NCI-H2171 treated with DMSO at 0.1 percent for 48 hours (cell line): ENCODE measurements at regions not wholly inside any gene's neighbourhood (a gene's known extent, or its start where the extent isn't known, plus 50 kb on each side); places are given as distances from the start of the nearest gene placed in this dataset.

Experiments
- DNase-seq: peaks from one replicate; lab custom pipeline; 2025; lab: John Stamatoyannopoulos, UW

DNA sequence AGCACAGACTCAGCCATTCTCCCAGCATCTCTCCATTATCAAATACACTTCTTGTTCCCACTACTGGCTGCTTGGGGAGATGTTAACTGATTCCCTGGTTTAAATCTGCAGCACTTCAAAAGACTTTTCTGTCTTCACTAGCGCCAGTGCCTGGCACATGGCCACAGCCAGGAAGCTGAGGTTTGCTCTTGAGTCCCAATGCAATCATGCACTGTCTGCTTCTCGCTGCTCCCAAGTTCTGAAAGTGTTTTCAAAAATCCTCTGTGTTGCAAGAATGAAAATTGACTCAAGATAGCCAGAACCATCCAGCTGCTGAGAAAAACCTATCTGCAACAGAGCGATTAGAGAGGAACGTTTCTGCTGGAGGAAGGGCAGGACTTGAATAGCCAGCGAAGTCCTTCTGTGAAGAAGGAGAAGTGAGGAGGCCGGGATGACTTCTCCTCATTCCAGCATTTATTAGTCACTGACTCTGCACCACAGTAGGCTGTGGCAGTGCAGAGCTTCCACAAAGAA is 358.4 kb upstream of the NR2F2 start:
- DNase-seq = no peak

DNA sequence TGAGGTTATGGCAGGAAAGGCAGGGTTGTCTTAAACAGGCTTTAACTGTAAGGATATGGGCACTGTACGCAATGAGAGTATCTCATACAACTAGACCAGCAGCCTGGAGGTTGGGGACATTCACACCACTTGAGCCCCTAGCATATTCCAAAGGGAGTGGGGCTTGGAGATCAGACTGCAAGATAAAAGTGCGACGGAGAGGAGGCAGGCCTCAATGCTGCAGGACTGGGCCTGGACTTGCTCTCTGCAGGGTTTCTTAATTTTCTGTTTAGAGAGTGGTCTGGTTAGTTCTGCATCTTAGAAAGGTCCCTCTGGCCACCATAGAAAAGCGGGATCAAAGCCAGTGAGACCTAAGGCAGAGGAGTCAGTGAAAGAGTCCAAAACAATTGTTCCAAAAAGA is 357.7 kb upstream of the NR2F2 start:
- no peak for DNase-seq

DNA sequence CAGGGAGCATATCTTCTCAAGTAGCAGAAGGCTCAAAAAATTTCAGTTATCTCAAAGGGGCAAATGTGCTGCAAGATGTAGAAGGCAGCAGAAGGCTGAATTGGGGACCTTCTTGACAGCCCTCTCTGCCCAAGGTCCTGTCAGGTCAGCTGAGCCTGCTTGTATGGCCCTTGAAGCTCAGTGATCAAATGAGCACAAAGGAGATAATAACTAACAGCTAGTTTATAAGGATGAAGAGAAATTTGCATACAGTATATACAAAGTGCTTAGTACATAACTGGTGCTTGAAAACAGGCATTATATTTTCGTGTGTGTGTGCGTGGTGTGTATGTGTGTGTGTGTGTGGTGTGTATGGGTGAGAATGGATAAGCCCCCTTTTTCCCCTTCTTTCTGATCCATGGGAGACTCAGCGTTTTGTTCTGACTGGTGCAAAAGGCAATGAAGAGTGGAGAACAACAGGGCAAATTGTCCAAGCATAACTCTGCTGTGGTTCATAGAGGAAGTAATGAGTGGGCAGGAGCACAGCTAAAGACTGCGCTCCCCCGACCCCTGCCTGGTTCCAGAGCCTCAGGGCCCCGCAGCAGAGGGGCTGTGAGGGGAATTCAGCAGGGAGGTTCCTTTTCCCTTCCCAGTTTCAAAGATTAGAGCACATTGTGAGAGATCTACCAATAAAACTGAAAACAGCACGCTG is 356.8 kb upstream of the NR2F2 start:
- DNase-seq = no peak

DNA sequence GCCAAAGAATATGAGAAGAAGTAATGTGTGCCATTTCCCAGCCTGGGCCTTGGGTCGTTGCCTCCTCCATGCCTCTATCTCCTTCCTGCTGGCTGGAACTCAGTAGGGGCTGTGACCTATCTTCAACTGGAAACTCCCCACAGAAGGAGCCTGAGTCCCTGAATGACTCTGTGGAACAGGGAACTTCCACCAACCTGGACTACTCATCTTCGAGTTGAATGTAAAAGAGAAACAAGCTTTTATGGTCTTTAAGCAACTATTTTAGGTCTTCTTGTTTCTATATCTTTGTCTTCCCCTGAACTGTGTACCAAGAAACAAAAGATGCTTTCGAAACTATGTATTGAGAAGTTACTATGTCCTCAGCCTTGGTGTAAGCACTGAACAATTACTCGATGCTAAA is 355.3 kb upstream of the NR2F2 start:
- no peak for DNase-seq

DNA sequence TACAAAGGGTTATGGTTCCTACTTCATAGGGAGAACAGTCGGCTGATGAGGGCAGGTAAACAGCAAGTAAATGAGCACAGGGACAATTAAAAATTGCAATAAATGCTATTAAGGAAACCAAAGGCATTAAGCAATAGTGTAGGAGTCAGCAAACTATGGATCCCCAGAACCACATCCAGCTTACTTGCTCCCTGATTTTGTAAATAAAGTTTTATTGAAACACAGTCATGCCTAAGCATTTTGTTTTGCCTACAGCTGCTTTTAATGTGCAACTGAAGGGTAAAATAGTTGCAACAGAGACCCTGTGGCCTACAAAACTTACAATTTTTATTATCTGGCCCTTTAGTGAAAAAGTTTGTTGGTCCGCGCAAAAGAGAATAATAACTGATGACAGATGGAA is 351.2 kb upstream of the NR2F2 start:
- no peak for DNase-seq

DNA sequence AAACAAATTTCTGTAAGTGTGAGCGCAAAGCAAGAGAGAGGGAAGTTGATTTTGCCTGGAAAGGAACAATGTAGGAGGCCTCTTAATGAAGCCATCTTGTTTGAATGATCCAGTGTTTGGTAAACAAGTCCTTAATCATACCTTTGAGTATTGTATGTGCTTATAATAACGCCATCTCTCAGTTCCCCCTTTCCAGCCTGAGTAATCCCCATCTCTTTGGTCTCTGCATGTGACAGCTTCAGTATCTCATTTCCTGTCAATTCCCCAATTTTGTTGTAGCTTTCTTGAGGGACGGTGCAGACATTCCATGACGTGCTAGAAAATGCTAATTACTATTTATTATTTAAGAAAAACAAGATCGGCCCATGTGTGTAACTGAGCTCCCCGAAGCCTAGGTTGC is 349.3 kb upstream of the NR2F2 start:
- no peak for DNase-seq

DNA sequence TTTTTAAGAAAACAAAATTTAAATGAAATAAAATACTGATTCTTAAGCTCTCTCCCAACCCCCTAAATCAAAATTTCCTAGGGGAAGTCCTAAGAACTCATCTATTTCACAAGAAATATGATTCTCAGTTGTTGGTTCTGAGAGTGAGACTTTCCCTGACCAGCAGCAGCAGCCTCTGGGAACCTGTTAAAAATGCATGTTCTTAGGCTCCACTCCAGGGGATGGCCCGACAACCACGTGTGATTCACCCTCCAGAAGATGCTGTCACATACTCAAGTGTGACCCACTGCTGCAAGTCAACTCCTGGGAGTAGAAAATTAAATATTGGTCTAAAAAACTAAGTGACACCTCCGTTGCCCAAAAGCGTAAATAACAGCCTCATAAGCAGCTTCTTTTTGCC is 343.2 kb upstream of the NR2F2 start:
- no peak for DNase-seq

DNA sequence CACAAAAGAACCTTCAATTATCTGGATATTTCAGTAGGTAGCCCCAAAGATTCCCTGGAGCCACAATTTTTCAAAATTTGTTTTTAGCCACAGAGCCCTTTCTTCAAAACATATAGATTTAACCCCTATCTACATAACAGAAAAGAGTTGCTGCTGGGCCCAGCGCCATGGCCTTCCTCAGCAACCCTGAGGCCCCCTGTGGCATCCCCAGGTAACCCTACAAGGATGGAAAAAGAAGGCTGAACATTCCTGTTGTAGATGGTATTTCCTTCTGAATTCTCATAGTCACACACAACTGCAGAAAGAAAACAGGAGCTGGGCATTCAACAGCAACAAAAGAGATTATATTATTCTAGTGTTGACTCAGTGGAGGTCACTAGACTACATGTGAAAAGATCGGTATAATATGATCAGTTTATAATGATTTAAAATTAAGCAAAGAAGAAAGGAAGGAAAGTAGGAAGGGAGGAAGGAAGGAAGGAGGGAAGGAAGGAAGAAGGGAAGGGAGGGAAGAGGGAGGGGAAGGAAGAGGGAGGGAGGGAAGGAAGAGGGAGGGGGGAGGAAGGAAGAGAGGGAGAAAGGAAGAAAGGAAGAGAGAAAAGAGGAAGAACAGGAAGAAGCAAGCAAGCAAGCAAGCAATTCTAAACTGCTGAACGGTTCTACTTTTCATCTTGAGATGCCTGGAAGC is 342.5 kb upstream of the NR2F2 start:
- no peak for DNase-seq

DNA sequence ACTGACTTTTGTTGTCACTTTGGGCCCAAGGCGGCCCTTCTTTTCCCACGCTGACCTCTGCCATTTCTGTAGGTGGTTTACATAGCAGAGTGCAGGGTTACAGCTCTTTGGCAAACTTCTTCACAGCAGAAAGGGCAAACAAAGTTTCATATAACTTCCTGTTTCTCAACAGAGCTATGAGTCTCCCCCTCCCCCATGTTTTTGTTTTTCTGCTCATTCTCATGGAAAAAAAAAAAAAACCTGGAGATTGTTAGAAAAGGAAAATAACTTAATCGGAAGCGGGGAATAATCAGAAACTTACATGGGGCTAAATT is 342.0 kb upstream of the NR2F2 start:
- no peak for DNase-seq

DNA sequence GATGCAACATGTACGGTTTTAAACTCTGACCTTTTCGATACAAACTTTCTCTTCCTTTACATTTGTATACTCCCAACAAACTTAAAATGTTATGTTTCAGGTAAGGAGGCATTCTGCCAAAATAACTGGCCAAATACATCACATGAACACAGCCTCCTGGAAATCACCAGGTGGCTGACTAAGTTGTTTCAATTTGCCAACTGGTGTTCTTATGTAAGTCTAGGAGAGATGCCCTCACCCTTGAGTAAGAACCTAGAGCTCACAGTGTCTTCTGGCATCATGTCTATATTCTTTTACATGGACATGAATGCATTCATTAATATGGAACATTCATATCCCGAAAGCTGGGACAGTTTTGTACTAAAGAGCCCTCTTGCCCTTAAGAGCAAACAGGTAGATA is 341.1 kb upstream of the NR2F2 start:
- DNase-seq = no peak

DNA sequence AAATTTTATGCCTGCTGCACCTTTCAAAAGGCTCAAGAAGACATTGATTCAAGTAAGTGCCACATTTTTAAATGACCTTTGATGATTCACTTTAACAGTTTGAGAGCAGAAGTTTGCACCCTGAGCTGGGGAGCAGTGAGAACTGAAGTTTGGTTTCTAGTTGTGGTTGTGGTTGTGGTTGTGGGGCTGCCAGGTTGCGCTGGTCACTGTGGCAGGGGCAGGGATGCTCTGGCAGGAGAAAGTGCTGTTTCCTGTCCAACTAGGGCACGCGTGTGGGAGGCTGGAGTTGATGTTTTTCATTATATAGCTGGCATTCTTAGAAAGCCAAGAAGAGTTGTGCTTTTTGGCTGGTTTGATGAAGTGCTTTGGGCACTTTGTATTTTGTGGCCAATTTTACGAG is 339.7 kb upstream of the NR2F2 start:
- DNase-seq = no peak

DNA sequence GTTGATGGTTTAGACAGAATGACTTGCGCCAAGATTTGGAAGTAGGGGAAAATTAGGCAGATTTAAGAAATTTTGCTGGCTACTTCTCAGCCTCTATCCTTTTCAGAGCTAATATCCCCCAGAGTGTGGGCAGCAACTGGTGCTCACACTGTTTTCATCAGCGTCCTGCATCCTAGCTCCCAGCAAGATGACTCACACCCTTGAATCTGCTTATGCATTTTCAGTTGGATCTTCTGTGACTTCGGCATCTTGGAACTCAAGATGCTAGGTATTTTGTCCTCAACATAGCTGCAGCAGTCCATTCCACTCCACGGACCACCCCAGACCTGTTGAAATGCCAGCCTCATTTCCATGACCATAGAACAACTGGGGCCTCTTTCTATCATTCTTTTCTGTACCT is 336.1 kb upstream of the NR2F2 start:
- no peak for DNase-seq

DNA sequence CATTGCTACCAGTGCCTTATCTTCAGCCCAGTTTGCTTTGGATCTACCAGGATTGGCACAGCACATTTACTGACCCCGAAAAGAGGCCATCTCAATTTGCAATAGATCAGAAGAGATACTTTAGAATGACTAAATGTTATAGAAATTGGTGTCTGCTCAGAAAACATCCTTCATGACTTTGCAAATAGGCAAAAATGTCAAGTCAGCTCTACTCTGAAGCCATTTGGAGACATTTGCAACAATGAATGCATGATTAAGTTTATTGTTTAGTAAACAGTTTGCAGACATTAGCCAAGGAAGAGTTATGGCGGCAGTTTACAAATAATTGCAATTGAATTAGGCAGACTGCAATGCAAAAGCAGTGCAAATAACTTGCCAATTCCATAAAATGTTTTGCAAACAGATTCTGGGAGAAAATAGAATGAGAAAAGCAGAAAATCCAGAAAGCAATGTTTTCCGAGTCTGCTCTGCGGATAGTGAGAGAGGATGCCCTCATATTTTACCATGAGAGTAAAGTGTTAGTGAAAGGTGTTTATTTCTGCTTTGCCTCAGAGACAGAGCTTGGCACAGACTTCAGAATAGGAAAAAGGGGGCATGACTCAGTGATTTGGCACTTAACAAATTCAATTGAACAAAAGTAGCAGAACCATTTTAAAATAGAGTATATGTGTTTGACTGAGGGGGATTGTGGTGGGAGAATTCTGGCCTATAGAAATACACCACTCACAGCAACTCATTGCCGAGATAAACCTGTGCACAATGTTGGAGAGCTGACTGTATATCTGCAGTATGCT is 334.9 kb upstream of the NR2F2 start:
- no peak for DNase-seq

DNA sequence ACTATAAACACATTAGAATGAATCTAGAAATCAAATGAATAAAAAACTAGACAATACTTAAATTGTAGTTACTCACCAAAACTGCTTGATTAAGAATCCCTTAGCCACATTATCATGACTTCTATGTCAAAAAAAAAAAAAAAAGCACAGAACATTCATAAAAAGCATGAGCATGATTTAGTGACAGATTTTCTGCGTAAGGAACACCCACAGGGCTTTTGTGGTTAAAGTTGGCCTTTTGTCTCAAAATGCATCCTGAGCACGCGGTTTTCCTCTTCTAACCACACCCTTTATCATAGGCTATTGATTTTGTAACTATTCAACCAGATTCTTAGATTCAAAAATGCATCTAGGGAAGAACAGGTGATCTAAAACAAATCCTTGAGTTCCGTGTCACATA is 334.0 kb upstream of the NR2F2 start:
- DNase-seq = no peak

DNA sequence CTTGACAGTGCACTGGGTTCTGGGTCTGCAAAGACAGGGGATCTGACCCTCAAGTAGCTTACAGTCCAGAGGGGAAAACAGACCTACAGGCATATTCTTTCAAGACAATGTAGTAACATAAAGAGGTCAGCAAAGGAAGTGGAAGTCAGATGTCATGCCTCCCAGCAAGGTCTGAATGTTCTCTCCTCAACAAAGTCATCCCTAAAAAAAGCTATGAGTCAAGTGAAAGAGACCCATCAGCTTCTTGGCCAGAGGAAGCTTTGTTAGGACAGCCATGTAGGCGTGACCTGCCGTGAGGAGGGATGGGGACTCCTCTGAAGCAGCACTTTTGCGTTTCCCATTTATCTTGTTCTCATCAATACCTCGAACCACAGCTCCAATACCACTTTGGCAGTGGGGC is 331.6 kb upstream of the NR2F2 start:
- no peak for DNase-seq

DNA sequence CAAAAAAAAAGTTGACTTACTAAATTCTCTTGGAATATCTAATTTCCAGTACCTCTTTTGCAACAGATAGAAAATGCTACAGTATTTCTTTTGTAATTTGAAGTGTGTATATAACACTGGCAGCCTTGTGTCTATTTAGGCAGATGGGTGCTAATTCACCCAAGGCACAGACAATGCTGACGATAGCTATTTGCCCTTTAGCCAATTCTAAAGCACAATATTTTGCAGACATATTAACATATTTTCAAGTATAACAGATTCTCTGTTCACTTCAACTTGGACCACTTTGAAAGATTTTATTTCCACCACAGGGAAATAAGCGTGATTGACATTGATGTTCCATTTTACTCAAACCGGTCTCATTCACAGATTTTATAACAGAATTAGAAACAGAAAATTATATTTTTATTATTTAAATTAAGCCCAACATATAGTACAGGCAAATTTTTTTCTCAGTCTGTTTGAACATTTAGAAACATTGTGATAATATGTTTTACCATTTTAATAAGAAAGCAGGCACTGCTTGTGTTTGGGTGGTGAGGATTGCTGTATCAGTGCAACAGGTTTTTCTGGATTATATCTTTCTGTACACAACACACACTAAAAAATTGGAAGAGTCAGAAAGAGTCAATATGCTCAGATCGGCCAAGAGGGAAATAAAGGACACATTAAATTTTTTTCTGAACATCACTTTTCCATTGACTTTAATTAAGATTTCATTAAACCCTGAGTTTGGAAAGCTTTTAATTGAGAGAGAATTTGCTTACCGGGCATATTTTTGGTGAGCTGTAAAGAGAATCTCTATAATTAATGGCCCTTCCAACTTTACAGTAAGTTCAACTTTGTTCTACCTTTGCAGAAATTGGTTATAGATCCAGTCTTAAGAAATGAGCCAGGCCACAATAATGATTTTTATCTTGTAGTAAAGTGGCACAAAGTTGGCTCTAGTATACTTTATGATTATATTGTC is 327.3 kb upstream of the NR2F2 start:
- DNase-seq = no peak

DNA sequence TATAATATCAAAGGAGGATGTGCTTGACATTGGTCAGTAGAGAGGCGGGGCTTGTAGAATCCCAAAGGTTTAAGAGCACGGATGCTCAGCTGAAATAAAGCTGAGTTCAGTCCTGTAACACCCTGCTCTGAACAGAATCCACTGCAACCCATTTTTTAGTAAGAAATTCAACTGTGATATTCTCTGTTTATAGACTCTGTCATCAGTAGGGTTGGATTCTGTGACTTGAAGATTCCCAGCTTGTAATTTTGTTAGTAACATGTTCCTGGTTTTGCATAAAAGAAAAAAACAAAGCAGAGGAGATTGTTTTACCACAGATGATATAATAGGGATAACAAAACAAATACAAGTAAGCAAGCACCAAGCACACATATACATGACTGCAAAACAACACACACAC is 324.6 kb upstream of the NR2F2 start:
- no peak for DNase-seq

DNA sequence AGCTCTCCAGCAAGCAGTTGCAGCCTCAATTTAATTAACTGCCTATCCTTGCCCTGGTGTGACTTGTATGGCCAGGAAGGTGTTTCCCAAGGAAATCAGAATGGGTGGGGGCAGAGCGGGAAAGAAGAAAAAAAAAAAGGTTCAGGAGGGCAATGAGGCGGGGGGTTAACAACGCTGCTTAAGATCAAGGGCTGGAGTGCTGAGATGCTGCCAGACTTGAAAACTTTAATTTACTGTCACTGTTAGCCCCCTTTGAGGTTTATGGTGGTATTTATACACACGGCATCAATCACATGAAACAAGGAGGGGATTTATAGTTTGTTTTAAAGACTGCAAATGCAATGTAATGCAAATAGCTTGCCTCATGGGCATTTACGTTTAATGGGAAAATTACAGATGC is 319.4 kb upstream of the NR2F2 start:
- no peak for DNase-seq

DNA sequence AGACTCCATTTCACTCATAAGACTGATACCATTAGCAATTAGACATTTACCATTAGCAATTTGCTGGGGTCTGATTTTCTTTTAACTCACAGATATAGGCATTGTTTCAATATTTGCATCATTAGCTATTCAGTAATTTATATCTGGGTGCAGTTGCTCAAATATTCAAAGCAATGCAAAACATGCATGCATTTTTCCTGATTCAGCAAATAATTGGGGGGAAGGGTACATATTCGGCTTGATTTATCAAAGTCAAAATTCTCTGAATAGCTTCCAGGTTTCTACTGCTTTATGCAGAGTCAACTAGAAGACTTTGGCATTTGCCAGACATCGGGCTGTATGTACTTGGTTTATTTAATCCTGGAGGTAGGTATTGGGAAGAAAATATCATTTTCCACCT is 315.6 kb upstream of the NR2F2 start:
- DNase-seq = no peak

DNA sequence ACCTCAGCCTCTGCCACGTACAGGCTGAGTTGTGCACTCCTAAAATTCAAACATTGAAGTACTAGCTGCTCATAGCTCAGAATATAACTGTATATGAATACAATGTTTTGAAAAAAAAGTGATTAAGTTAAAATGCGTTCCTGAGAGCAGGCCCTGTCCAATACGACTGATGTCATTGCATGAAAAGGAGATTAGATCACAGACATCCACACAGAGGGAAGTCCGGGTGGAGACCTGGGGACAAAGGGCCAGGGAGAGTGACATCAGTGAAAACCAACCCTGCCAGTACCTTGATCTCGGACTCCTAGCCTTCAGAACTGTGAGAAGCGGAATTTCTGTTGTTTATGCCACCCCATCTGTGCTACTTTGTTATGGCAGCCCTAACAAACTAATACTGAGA is 311.4 kb upstream of the NR2F2 start:
- no peak for DNase-seq

DNA sequence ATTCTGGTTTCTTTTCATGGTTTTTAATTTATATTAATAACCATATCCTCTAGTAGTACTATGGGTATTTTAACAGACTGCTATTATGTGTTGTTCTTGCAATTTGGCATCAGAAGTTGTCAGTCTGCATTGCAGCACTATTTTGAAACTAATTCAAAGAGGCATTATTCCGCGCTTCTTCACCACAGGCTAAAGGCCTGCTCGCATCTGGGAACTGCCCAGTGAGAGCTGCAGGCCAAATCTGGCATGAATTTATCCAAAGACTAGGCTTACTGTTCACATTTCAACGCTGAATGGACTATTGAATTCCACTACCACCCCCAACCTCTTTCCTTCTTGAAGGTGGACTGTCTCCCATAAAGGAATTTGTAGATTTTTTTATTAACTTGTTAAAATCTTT is 310.4 kb upstream of the NR2F2 start:
- no peak for DNase-seq

DNA sequence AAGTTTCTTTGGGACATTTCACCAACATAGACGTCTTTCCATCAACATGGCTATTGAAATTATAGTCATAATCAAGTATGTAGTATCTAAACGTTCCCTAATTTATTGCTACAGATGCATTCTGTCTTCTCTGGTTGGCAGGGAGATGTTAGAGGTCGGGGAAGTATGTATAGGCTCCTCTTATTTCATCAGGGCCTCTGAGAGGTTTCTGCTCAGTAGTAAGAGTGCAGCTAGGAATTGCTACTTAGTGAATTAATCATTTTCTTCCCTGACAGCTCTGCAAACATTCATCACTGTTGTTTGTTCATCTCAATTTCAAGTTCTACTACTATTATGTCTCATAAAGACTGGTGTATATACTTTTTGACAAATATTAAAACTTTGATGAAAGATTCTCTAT is 309.7 kb upstream of the NR2F2 start:
- no peak for DNase-seq
